ENCODE measurements at regions not wholly inside any gene's neighbourhood (a gene's known extent, or its start where the extent isn't known, plus 50 kb on each side); places are given as distances from the start of the nearest gene placed in this dataset.
A peak's percentile ranks its signal among the peaks of the same experiment; 100 is the strongest.
"Not testable (repeated sequence)": the region's sequence is repeated elsewhere in the genome, so short reads cannot be mapped to it uniquely, and the experiment has no call there.

- no peak for DNase-seq
These were observed 54.3 kb downstream of the HAND2 start for GRCh38 chr4:173475751-173476150.

- DNase-seq, result no peak
These were observed 60.4 kb downstream of the HAND2 start for GRCh38 chr4:173469622-173470021.

GRCh38 chr4:173468314-173468713 is 61.7 kb downstream of the HAND2 start:
- no peak for DNase-seq

GRCh38 chr4:173466101-173466500 is 63.9 kb downstream of the HAND2 start:
- no peak for DNase-seq

- DNase-seq, result no peak
These were observed 65.5 kb downstream of the HAND2 start for GRCh38 chr4:173464481-173464880.

- no peak for DNase-seq
These were observed 64.9 kb upstream of the SCRG1 start for GRCh38 chr4:173463816-173464215.

- DNase-seq, result no peak
These were observed 62.3 kb upstream of the SCRG1 start for GRCh38 chr4:173461170-173461569.

- DNase-seq, result no peak
These were observed 60.9 kb upstream of the SCRG1 start for GRCh38 chr4:173459857-173460256.

GRCh38 chr4:173457893-173458292 is 59.0 kb upstream of the SCRG1 start:
- no peak for DNase-seq

- not testable (repeated sequence) for DNase-seq
These were observed 52.5 kb upstream of the SCRG1 start for GRCh38 chr4:173451435-173451834.

- DNase-seq, result no peak
These were observed 51.4 kb upstream of the SCRG1 start for GRCh38 chr4:173450281-173450680.

GRCh38 chr4:173449380-173449717 is 50.4 kb upstream of the SCRG1 start:
- no peak for DNase-seq

- DNase-seq, result peak; percentile 37
These were observed 49.9 kb upstream of the SCRG1 start for GRCh38 chr4:173448608-173449379.
